Activated T-cell treated with anti-CD3 and anti-CD28 coated beads, Interleukin-2, amount 50 U/mL, for 4 hours (primary cell): ENCODE measurements at regions not wholly inside any gene's neighbourhood (a gene's known extent, or its start where the extent isn't known, plus 50 kb on each side); places are given as distances from the start of the nearest gene placed in this dataset.
"Not testable (repeated sequence)": the region's sequence is repeated elsewhere in the genome, so short reads cannot be mapped to it uniquely, and the experiment has no call there.

ENCODE experiments used
- ATAC-seq, 2 donors: fragments of 200-7000 bp; cut with Tn5 transposase; one replicate each; pipeline ENCODE4 v1.10.0; 2021
- DNase-seq: peaks from one replicate; pipeline ENCODE4 v3.0.0-alpha.2; 2020
- H3K27me3 Mint-ChIP-seq: one replicate; pipeline ENCODE4 v1.8.0; 2021; ENCODE audit warnings: low read depth, mixed read lengths
- H3K36me3 Mint-ChIP-seq: one replicate; pipeline ENCODE4 v1.8.0; 2022; ENCODE audit warnings: mixed read lengths; ENCODE audit not compliant: insufficient read depth
- H3K4me1 Mint-ChIP-seq: one replicate; pipeline ENCODE4 v1.8.0; 2021; ENCODE audit warnings: low read depth, mixed read lengths
- H3K4me3 Mint-ChIP-seq: one replicate; pipeline ENCODE4 v1.8.0; 2021; ENCODE audit warnings: mild to moderate bottlenecking, moderate library complexity, mixed read lengths
- H3K9me3 Mint-ChIP-seq: one replicate; pipeline ENCODE4 v1.8.0; 2021; ENCODE audit warnings: mixed read lengths

DNA sequence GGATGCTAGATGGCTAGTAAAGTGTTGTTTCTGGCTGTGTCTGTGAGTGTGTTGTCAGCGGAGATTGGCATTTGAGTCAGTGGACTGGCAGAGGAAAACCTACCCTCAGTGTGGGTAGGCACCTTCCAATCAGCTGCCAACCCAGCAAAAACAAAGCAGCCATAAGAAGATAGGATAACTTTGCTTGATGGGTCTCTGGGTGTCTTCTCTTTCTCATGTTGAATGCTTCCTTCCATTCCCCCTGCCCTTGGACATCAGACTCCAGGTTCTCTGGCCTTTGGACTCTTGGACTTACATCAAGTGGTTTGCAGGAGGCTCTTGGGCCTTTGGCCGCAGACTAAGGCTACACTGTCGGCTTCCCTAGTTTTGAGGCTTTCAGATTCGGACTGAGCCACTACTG lies 429.0 kb upstream of the ZNF804A start:
- no peak for DNase-seq
- H3K9me3 Mint-ChIP-seq, result peaks cover 30% of the 10 kb centered on the region
- no peaks in the 10 kb centered on the region for H3K4me1 Mint-ChIP-seq
- no peaks in the 10 kb centered on the region for H3K27me3 Mint-ChIP-seq
- H3K4me3 Mint-ChIP-seq, result no peak overlapping the region
- no peaks in the 10 kb centered on the region for H3K36me3 Mint-ChIP-seq
- ATAC-seq, result no peak

DNA sequence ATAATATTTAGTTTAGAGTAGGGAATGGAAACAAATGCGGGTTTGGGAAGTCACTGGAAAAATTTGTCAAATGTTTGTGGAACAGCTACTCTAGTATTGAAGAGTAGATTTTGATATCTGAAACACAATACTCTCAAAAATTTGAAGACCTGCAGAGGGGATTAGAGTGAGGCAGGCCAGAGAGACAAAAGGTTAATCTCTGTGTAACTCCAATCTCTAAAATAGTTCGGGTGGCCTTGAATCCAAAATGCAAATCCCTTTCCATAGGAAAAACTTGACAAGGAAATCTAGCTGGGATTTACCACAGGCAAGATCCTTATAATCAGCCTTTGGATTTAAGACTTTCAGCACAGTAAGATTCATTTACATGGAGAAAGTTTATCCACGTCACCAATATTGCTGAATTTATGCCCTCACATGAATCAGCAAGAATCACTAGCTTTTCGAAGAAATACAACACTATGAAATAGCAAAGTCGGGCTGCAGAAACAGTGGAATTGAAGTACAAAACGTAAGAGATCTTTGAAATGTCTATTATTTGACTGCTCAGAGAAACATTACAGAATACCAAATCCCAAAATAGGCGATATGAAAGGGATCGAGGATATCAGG lies 423.7 kb upstream of the ZNF804A start:
- no peak overlapping the region for H3K4me3 Mint-ChIP-seq

DNA sequence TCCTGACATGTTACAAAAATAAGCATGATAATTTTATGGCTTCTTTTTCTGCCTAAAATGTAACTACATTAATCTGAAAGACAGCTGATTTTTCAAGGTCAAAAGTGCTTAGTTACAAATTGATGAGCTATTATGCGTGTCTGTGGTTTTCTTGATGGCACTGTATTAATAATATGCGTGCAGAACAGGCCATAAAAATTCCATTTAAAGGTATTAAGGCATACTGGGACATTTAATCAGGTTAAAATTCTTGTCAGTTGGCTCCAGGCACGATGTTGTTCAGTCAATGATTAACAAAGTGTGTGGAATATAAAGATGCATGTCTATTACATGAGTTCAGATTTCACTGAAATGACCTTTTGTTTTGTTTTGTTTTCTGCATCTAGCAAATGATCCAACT lies 420.1 kb upstream of the ZNF804A start:
- no peak for ATAC-seq
- no peaks in the 10 kb centered on the region for H3K27me3 Mint-ChIP-seq

More for the DNA sequence above, 423.7 kb upstream of the ZNF804A start:
- H3K36me3 Mint-ChIP-seq, result no peaks in the 10 kb centered on the region
- H3K4me1 Mint-ChIP-seq, result no peaks in the 10 kb centered on the region
- DNase-seq (no peak), ATAC-seq (no peak)
- H3K27me3 Mint-ChIP-seq, result no peaks in the 10 kb centered on the region
- peaks cover 18% of the 10 kb centered on the region for H3K9me3 Mint-ChIP-seq

DNA sequence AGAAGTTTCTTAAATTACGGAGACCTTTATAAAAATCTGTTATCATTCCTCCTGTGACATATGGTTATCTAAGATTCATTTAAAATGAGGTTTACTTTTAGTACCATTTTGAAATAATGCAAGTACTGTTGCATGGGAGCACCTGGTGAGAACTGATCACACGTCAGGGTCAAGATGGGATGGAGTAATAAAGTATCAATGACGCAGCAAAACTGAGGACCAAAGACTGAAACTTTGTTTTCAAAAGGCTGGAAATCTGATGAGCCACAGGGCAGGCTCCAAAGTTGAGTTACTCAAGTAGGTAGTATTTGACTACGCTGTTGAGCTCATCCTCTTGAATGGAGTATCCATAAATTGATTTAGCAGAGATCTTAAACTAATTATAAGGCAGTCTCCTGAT lies 411.9 kb upstream of the ZNF804A start:
- DNase-seq (no peak), ATAC-seq (no peak)
- H3K4me1 Mint-ChIP-seq, result no peaks in the 10 kb centered on the region
- H3K36me3 Mint-ChIP-seq, result no peaks in the 10 kb centered on the region
- H3K9me3 Mint-ChIP-seq, result no peaks in the 10 kb centered on the region
- no peaks in the 10 kb centered on the region for H3K27me3 Mint-ChIP-seq
- no peak overlapping the region for H3K4me3 Mint-ChIP-seq

More for the DNA sequence above, 420.1 kb upstream of the ZNF804A start:
- DNase-seq, result no peak
- H3K4me3 Mint-ChIP-seq, result no peak overlapping the region
- peaks cover 7% of the 10 kb centered on the region for H3K9me3 Mint-ChIP-seq
- H3K36me3 Mint-ChIP-seq, result no peaks in the 10 kb centered on the region
- H3K4me1 Mint-ChIP-seq, result no peaks in the 10 kb centered on the region

DNA sequence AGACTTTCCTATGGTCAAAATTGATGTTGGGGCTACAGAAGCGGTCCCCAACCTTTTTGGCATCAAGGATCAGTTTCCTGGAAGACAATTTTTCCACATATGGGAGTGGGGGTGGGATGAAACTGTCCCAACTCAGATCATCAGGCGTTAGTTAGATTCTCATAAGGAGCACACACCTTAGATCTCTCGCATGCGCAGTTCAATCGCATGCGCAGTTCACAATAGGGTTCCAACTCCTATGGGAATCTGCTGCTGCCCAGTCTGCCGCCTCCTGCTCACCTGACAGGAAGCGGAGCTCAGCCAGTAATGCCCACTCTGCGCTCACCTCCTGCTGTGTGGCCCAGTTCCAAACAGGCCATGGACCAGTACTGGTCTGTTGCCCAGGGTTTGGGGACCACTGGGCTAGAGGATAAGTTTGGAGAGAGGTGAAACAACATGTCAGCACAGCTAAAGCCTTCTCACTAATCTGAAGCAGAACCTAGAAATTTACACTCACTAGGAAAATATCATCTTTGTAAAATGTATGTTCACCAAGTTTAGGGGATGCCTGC lies 410.8 kb upstream of the ZNF804A start:
- H3K4me3 Mint-ChIP-seq, result no peak overlapping the region
- H3K4me1 Mint-ChIP-seq, result no peaks in the 10 kb centered on the region
- H3K9me3 Mint-ChIP-seq, result no peaks in the 10 kb centered on the region
- no peak for DNase-seq
- no peak for ATAC-seq
- H3K36me3 Mint-ChIP-seq, result no peaks in the 10 kb centered on the region
- H3K27me3 Mint-ChIP-seq, result no peaks in the 10 kb centered on the region

DNA sequence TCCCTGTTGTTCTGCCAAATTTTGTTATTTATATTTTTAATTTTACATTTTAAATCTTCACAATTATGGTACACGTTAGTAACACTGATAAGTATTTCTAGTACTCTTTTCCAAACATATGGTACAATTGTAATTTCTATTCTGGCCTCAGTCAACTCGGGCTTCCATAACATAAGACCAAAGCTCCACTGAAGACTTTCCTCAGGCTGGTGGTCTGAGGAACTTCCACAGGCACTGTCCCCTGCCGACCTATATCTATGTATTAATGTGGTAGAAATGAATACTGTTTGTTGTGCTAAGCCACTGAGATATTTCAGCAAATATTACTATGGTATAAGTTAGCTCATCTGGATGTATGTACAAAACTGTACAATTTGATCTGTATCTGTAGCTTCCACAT lies 407.6 kb upstream of the ZNF804A start:
- ATAC-seq, result no peak
- no peaks in the 10 kb centered on the region for H3K36me3 Mint-ChIP-seq
- H3K4me3 Mint-ChIP-seq, result no peak overlapping the region
- H3K9me3 Mint-ChIP-seq, result no peaks in the 10 kb centered on the region
- no peaks in the 10 kb centered on the region for H3K4me1 Mint-ChIP-seq
- DNase-seq, result no peak
- no peaks in the 10 kb centered on the region for H3K27me3 Mint-ChIP-seq

DNA sequence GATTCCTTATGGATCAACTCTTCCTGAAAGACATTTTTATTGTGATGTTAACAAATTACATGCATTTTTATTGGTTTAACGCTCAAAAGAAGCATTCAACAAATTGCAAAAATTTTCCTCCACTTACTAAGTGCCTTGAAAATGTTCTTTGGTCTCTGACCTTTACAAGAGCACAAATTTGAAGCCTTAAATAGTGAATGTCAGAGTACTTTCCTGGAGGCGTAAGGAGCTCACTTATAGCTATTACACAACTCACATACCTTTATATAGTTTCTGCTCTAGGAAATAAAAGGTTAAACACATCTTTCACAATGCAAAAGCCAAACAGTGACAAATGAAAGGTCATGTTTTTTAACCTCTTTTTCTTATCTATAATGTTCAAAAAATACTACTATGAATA lies 405.7 kb upstream of the ZNF804A start:
- DNase-seq, result no peak
- no peak for ATAC-seq
- H3K9me3 Mint-ChIP-seq, result no peaks in the 10 kb centered on the region
- H3K4me3 Mint-ChIP-seq, result no peak overlapping the region
- no peaks in the 10 kb centered on the region for H3K36me3 Mint-ChIP-seq
- no peaks in the 10 kb centered on the region for H3K27me3 Mint-ChIP-seq
- H3K4me1 Mint-ChIP-seq, result no peaks in the 10 kb centered on the region

DNA sequence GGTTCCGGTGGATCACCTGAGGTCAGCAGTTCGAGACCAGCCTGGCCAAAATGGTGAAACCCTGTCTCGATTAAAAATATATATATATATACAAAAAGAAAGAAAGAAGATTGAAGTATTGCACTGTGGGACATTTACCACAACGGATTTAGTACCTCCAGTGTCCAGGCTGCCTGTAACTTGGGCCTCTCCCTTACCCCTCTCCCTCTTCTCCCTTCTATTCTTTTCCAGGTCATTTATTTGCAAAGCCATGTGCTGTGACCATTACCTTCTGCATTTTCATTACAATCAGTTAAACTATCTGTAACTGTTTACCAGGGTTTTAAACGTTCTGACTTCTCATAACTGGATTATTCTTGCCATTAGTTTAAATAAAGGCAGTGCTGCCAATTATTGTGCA lies 400.9 kb upstream of the ZNF804A start:
- DNase-seq (no peak), ATAC-seq (no peak)
- Mint-ChIP-seq H3K9me3 (peaks cover 3% of the 10 kb centered on the region), H3K4me1 (no peaks in the 10 kb centered on the region), H3K4me3 (no peak overlapping the region), H3K36me3 (no peaks in the 10 kb centered on the region), H3K27me3 (no peaks in the 10 kb centered on the region)

DNA sequence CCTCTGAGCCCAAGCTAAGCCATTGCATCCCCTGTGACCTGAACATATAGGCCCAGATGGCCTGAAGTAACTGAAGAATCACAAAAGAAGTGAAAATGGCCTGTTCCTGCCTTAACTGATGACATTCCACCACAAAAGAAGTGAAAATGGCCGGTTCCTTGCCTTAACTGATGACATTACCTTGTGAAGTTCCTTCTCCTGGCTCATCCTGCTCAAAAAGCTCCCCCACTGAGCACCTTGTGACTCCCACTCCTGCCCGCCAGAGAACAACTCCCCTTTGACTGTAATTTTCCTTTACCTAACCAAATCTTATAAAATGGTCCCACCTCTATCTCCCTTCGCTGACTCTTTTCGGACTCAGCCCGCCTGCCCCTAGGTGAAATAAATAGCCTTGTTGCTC lies 399.5 kb upstream of the ZNF804A start:
- DNase-seq, H3K36me3 Mint-ChIP-seq, ATAC-seq, H3K4me1 Mint-ChIP-seq, H3K9me3 Mint-ChIP-seq, H3K4me3 Mint-ChIP-seq, H3K27me3 Mint-ChIP-seq: not testable (repeated sequence)

DNA sequence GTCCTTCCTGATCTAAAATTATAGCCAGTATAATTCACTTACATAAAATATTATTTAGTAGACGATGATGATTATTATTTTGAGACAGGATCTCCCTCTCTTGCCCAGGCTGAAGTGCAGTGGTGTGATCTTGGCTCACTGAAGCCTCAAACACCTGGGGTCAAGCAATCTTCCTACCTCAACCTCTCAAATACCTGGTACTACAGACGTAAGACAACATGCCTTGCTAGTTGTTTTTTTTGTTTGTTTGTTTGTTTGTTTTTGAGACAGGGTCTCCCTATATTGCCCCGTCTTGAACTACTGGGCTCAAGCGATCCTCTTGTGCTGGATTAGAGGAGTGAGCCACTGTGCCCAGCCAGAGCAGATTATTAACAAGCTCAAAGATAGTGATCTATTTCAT lies 399.1 kb upstream of the ZNF804A start:
- H3K9me3 Mint-ChIP-seq, result peaks cover 3% of the 10 kb centered on the region
- no peak for ATAC-seq
- H3K4me3 Mint-ChIP-seq, result no peak overlapping the region
- no peaks in the 10 kb centered on the region for H3K4me1 Mint-ChIP-seq
- no peaks in the 10 kb centered on the region for H3K27me3 Mint-ChIP-seq
- H3K36me3 Mint-ChIP-seq, result no peaks in the 10 kb centered on the region
- no peak for DNase-seq

DNA sequence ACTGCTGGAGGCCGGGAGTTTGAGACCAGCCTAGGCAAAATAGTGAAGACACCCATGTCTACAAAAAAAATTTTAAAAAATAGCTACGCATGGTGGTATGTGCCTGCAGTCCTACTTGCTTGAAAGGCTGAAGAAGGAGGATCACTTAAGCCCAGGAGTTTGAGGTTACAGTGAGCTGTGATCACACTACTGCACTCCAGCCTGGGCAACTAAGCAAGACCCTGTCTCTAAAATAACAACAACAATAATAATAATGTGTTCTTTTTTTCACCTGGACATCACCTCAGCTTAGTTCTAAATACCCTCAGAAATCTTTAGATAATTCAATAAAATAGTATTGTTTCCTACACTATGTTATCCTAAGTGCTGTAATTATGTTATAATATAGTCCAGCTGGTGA lies 397.1 kb upstream of the ZNF804A start:
- H3K4me3 Mint-ChIP-seq, result no peak overlapping the region
- H3K9me3 Mint-ChIP-seq, result peaks cover 6% of the 10 kb centered on the region
- ATAC-seq (no peak), DNase-seq (no peak)
- H3K27me3 Mint-ChIP-seq, result no peaks in the 10 kb centered on the region
- no peaks in the 10 kb centered on the region for H3K36me3 Mint-ChIP-seq
- no peaks in the 10 kb centered on the region for H3K4me1 Mint-ChIP-seq

DNA sequence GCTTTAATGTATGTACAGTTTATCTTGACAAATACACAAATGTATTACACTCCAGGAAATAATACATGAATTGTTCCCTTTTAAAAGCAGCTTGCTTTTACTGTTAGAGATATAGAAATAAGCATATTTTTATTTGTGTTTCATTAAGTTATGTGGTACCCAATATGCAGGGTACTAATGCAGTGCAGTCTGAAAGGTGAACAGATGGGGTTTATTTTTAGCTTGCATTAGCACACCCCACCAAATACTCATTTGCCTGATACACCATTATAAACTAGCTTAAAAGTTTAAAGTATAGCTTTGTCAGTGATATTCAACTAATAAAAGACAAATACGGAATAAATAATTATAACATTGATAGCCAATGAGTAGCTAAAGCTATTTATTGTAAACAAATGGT lies 394.7 kb upstream of the ZNF804A start:
- Mint-ChIP-seq H3K36me3 (no peaks in the 10 kb centered on the region), H3K27me3 (no peaks in the 10 kb centered on the region), H3K4me1 (no peaks in the 10 kb centered on the region), H3K9me3 (peaks cover 6% of the 10 kb centered on the region), H3K4me3 (no peak overlapping the region)
- ATAC-seq (no peak), DNase-seq (no peak)

DNA sequence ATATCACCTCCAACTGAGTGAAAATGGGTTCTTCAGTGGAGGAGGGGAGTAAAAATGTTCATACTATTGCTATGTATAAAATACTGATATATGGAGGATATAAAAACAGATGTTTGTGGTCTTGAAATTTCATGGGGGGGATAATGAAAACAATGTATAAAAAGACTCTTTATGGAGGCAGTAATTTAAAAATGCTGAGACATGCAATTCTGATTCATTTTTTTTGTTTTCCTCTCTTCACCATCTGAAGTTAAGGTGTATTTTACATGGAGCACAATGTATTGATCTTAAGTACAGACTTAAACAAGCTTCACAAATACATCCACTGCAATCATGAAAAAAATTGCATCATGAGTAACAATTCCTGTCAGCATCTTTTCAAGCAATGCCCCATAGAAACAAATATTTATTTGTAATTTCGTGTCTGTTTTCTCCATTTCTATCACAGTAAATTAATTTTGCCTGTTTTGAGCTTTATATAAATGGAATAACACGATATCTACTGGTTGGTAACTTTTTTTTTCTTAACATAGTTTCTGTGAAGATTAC lies 393.2 kb upstream of the ZNF804A start:
- ATAC-seq (no peak), DNase-seq (no peak)
- H3K9me3 Mint-ChIP-seq, result peaks cover 3% of the 10 kb centered on the region
- H3K4me3 Mint-ChIP-seq, result no peak overlapping the region
- no peaks in the 10 kb centered on the region for H3K27me3 Mint-ChIP-seq
- H3K4me1 Mint-ChIP-seq, result no peaks in the 10 kb centered on the region
- H3K36me3 Mint-ChIP-seq, result no peaks in the 10 kb centered on the region

DNA sequence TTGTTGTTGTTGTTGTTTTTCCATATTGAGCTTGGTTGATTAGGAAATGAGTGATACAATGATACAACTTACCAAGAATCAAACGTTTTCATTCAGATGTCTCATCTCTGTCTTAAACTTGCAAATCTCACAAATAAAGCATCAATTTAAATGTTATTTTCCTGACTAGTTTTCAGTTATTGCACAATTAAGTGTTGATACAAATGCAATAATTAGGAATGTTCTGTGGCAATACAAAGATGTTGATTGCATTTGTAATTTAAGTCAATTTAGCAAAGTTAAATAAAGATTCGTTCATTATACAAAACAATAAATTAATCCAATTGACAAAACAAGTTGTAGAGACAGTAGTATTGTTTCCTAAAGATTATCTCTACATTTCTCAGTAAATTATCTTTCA lies 392.3 kb upstream of the ZNF804A start:
- Mint-ChIP-seq H3K4me1 (no peaks in the 10 kb centered on the region), H3K27me3 (no peaks in the 10 kb centered on the region), H3K4me3 (no peak overlapping the region), H3K9me3 (peaks cover 3% of the 10 kb centered on the region), H3K36me3 (no peaks in the 10 kb centered on the region)
- DNase-seq (no peak), ATAC-seq (no peak)

DNA sequence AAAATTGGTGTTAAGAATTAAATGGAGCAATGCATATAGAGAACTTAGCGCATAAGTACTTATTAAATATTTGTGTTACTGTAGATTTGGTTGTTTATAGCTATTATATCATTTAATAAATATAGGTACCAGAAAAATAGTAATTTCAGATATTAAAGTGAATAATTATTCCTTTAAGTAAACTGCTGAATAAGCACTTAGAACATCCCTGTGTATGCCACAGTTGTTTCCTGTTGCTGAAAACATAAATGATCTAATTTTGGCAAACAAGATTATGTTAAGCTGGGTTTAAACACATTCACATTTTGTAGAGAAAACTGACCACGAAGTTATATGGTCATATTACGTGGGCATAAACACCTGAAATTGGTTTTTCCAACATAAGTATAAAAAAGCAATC lies 388.0 kb upstream of the ZNF804A start:
- Mint-ChIP-seq H3K27me3 (no peaks in the 10 kb centered on the region), H3K9me3 (peaks cover 32% of the 10 kb centered on the region), H3K36me3 (no peaks in the 10 kb centered on the region), H3K4me3 (no peak overlapping the region), H3K4me1 (no peaks in the 10 kb centered on the region)
- DNase-seq (no peak), ATAC-seq (no peak)
